ENCODE measurements at regions not wholly inside any gene's neighbourhood (a gene's known extent, or its start where the extent isn't known, plus 50 kb on each side); places are given as distances from the start of the nearest gene placed in this dataset.

DNA sequence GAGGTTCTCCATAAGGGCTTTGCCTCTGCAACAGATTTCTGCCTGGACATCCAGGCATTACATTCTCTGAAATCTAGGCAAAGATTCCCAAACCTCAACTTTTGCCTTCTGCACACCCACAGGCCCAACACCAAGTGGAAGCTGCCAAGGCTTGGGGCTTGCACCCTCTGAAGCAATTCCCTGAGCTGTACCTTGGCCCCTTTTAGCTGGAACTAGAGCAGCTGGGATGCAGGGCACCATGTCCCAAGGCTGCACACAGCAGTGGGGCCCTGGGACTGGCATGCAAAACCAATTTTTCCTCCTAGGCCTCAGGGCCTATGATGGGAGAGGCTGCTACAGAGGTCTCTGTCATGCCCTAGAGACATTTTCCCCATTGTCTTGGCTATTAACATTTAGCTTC is 943.2 kb downstream of the PCDH17 start:
- Mint-ChIP-seq H3K4me1 (ENCODE audit: low read depth in 2 of 2) (no peaks in the 10 kb centered on the region), H3K9me3 (peaks cover 27 to 30% of the 10 kb centered on the region in 2 donors), H3K27me3 (no peaks in the 10 kb centered on the region), H3K36me3 (ENCODE audit: insufficient read depth) (no peaks in the 10 kb centered on the region), H3K4me3 (no peak overlapping the region), H3K27ac (no peak overlapping the region)
- ATAC-seq (replicated peaks) (no peak), DNase-seq (no peak)

DNA sequence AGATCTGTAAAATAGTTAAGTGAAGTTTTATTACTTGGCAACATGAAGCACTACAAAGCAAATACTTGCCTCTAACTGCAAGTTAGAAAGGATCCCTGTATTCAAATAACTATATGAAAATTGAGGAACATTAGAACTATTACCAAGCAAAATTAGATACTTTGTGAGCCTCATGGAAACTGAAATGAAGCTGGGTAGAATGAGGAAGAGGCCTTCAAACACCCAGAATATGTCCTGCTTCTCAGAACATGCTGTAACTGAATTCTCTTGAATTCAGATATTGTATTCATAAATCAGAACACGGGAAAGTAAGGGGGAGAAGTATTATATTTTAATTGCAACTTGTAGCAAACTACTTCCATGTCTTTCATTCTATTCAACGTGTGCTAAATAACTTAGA is 947.9 kb downstream of the PCDH17 start:
- H3K36me3 Mint-ChIP-seq (ENCODE audit: insufficient read depth), result no peaks in the 10 kb centered on the region
- ATAC-seq (replicated peaks) (no peak), DNase-seq (no peak)
- no peak overlapping the region for H3K27ac Mint-ChIP-seq
- no peaks in the 10 kb centered on the region for H3K4me1 Mint-ChIP-seq (ENCODE audit: low read depth in 2 of 2)
- H3K9me3 Mint-ChIP-seq, result peaks cover 17 to 28% of the 10 kb centered on the region in 2 donors
- H3K27me3 Mint-ChIP-seq, result no peaks in the 10 kb centered on the region
- no peak overlapping the region for H3K4me3 Mint-ChIP-seq

DNA sequence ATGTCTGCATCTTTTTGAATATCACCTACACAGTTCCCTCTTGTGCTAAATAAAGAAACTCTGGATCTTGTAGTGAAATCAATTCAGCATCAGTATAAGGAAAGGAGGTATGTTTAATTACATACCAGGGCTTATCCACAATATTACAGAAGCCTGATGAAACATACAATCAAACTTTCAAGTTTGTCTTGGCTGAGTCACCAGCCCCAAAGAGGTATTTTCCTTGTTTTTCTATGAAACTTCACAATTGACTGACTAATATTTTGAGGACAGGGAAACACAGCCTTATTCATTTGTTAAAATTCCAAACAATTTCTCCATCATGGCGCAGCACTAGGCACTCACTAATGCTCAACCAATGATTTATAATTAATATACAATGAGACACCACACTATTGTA is 952.4 kb downstream of the PCDH17 start:
- no peaks in the 10 kb centered on the region for H3K27me3 Mint-ChIP-seq
- no peak overlapping the region for H3K27ac Mint-ChIP-seq
- H3K9me3 Mint-ChIP-seq, result peaks cover 2 to 12% of the 10 kb centered on the region in 2 donors
- H3K36me3 Mint-ChIP-seq (ENCODE audit: insufficient read depth), result no peaks in the 10 kb centered on the region
- H3K4me3 Mint-ChIP-seq, result no peak overlapping the region
- no peaks in the 10 kb centered on the region for H3K4me1 Mint-ChIP-seq (ENCODE audit: low read depth in 2 of 2)
- DNase-seq (no peak), ATAC-seq (replicated peaks) (no peak)

DNA sequence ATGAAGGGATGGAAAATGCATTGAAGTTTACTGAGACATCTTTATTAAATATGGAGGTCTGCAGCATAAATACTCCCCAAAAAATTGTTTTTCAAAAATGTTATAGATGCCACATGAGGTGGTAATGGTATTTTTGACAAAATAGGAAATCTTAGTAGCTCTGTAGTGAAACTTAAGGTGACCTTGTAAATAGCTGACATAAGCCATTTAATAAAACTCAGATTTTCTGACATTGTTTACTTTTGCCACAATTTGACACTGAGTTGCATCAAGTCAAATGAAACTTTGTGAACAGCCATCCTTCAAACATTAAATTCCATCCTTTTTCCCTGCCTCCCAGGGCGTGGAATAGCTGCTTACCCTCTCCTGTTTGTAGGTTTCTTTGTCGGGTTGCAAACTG is 953.1 kb downstream of the PCDH17 start:
- no peaks in the 10 kb centered on the region for H3K36me3 Mint-ChIP-seq (ENCODE audit: insufficient read depth)
- H3K4me1 Mint-ChIP-seq (ENCODE audit: low read depth in 2 of 2), result no peaks in the 10 kb centered on the region
- no peak overlapping the region for H3K4me3 Mint-ChIP-seq
- H3K27me3 Mint-ChIP-seq, result no peaks in the 10 kb centered on the region
- DNase-seq, result no peak
- H3K9me3 Mint-ChIP-seq, result peaks cover 0 to 15% of the 10 kb centered on the region in 2 donors
- no peak for ATAC-seq (replicated peaks)
- H3K27ac Mint-ChIP-seq, result no peak overlapping the region

DNA sequence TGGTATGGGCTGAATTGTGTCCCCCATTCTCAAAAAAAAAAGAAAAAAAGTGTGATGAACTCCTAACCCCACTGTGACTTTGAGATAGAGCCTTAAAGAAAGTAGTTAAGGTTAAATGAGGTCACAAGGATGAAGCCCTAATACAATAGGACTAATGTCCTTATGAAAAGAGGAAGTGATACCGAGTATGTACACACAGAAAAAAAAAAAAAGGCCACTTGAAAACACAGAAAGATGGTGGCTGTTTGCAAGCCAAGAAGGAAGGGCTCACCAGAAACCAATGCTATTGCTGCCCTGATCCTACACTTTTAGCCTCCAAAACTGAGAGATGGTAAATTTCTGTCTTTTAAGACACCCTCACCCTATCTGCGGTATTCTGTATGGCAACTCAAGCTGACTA is 955.6 kb downstream of the PCDH17 start:
- Mint-ChIP-seq H3K27me3 (no peaks in the 10 kb centered on the region), H3K36me3 (ENCODE audit: insufficient read depth) (no peaks in the 10 kb centered on the region), H3K4me1 (ENCODE audit: low read depth in 2 of 2) (no peaks in the 10 kb centered on the region), H3K27ac (no peak overlapping the region), H3K9me3 (peaks cover 0 to 15% of the 10 kb centered on the region in 2 donors), H3K4me3 (no peak overlapping the region)
- no peak for ATAC-seq (replicated peaks)
- no peak for DNase-seq

DNA sequence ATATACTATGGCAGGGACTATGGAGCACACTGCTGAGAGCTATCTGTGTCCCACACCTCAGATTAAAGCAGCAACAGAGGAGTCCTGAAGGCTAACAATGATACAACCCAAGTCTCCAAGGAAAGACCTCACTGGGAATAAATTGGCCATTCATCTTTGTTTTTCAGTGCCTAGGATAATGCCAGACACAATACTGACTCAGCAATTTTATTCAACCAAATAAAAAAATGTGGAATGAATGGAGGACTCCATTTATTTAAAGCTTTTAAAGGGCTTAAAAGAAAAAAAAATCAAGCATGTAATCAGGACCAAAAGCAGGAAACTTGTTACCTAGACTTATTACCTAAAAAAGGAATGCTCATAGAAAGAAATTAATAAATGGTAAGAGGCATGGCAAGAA is 960.5 kb downstream of the PCDH17 start:
- H3K36me3 Mint-ChIP-seq (ENCODE audit: insufficient read depth), result no peaks in the 10 kb centered on the region
- no peaks in the 10 kb centered on the region for H3K4me1 Mint-ChIP-seq (ENCODE audit: low read depth in 2 of 2)
- H3K27me3 Mint-ChIP-seq, result no peaks in the 10 kb centered on the region
- H3K4me3 Mint-ChIP-seq, result no peak overlapping the region
- ATAC-seq (replicated peaks) (no peak), DNase-seq (no peak)
- peaks cover 0 to 7% of the 10 kb centered on the region in 2 donors for H3K9me3 Mint-ChIP-seq
- H3K27ac Mint-ChIP-seq, result no peak overlapping the region

DNA sequence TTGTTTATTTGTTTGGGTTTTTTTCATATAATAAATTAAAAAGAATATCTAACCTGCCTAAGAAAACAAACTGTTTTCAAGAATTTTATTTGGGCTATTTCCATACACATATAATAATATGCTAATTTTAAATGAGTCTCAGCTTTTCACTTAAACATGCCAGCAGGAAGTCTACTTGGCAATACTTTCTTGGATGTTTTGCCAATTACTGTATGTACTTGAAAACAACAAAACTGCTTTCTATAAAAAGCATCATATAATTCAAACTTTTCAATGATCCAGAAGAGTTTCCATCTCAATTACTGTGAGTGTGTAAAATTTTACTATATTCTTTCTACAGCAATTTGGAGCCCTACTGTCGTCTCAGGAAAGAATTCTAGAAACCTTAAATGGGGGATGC is 961.2 kb downstream of the PCDH17 start:
- Mint-ChIP-seq H3K27ac (no peak overlapping the region), H3K27me3 (no peaks in the 10 kb centered on the region), H3K4me1 (ENCODE audit: low read depth in 2 of 2) (no peaks in the 10 kb centered on the region), H3K36me3 (ENCODE audit: insufficient read depth) (no peaks in the 10 kb centered on the region), H3K9me3 (peaks cover 0 to 7% of the 10 kb centered on the region in 2 donors), H3K4me3 (no peak overlapping the region)
- DNase-seq (no peak), ATAC-seq (replicated peaks) (no peak)

DNA sequence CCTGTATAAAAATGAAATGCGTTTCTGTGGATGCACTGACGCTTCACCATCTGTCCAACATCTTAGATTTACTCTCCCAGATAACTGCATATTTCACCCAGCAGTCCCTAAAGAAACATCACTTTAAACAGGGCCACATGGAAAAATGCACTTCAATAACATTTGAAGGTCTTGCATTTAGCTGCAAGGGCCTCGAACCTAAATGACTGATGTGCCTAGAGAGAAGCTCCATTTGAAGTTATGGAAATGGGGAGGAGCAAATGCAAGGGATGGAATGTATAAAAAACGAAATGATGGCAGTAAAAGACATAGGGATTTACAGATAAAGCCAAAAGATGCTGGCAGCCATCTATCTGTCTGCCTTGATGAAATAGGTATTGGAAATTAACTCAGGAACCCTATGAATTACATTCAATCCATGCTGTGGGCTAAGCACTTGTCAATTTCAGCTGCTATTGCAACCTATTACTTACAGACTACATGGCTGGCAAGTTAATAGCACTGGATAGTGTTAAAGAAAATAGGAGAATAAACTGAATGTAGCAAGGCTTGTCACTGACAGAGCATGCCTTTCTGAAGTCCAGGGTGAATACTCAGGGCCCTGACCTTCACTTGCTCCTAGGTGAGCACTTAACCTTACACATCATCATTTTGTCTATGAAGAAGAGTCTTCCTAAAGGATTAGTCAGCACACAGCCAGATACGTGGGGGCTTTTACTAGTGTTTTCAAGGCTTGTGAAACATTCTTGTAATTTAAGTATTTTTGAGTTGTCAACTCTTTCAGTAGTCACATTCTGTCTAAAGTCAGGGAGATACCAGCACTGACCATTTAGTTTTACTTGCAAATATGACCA is 963.4 kb downstream of the PCDH17 start:
- H3K27ac Mint-ChIP-seq, result no peak overlapping the region
- peaks cover 0 to 5% of the 10 kb centered on the region in 2 donors for H3K9me3 Mint-ChIP-seq
- no peak for DNase-seq
- no peaks in the 10 kb centered on the region for H3K36me3 Mint-ChIP-seq (ENCODE audit: insufficient read depth)
- H3K27me3 Mint-ChIP-seq, result no peaks in the 10 kb centered on the region
- no peaks in the 10 kb centered on the region for H3K4me1 Mint-ChIP-seq (ENCODE audit: low read depth in 2 of 2)
- no peak for ATAC-seq (replicated peaks)
- no peak overlapping the region for H3K4me3 Mint-ChIP-seq

DNA sequence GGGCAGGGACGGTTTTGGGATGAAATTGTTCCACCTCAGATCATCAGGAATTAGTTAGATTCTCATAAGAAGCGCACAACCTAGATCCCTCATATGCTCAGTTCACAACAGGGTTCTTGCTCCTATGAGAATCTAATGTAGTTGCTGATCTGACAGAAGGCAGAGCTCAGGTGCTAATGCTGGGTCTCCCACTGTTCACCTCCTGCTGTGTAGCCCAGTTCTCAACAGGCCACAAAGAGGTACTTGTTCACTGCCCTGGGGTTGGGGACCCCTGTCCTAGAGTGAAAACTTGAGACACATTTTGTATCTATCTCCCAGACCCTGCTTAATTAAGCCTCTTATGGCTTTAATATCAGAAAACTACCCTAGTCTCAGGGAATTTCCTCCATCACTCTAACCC is 966.0 kb downstream of the PCDH17 start:
- no peaks in the 10 kb centered on the region for H3K4me1 Mint-ChIP-seq (ENCODE audit: low read depth in 2 of 2)
- H3K9me3 Mint-ChIP-seq, result peaks cover 0 to 9% of the 10 kb centered on the region in 2 donors
- no peak overlapping the region for H3K27ac Mint-ChIP-seq
- DNase-seq, result no peak
- no peaks in the 10 kb centered on the region for H3K36me3 Mint-ChIP-seq (ENCODE audit: insufficient read depth)
- ATAC-seq (replicated peaks), result no peak
- H3K4me3 Mint-ChIP-seq, result no peak overlapping the region
- no peaks in the 10 kb centered on the region for H3K27me3 Mint-ChIP-seq

DNA sequence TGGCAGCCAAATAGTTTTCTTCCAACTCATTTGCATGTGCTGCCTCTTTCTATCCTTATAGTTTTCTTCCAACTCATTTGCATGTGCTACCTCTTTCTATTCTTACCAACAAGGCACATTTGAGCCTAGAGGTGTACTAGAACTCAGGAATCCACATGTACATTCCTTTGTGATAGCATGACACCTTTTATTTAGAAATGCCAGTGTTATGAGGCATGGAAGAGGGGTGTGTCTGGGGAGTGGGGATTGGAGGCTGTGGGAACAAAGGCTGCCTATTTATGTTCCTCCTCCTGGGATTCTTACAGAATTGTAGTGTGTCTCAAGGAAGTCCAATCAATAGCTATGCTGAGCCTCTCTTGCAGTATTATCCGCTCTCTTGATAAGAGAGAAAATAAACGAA is 966.7 kb downstream of the PCDH17 start:
- Mint-ChIP-seq H3K4me3 (no peak overlapping the region), H3K27me3 (no peaks in the 10 kb centered on the region), H3K9me3 (peaks cover 0 to 9% of the 10 kb centered on the region in 2 donors), H3K27ac (no peak overlapping the region), H3K4me1 (ENCODE audit: low read depth in 2 of 2) (no peaks in the 10 kb centered on the region), H3K36me3 (ENCODE audit: insufficient read depth) (no peaks in the 10 kb centered on the region)
- ATAC-seq (replicated peaks), result no peak
- no peak for DNase-seq

DNA sequence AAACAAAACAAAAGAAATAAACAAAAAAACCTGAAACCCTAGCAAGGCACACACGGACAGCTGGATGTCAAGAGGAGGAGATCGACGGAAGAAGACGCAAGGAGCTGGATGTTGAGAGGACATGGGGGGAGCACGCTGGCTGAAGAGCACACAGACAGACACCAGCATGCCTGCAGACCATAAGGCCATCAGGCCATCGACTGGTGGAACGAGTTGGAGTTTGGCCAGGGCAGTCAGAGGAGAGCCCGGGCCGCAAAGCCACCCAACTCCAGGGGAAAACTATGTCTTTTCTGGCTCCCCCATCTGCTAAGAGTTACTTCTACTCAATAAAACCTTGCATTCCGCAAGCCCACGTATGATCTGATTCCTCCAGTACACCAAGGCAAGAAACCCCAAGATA is 979.6 kb downstream of the PCDH17 start:
- ATAC-seq (replicated peaks), result no peak
- H3K4me3 Mint-ChIP-seq, result no peak overlapping the region

DNA sequence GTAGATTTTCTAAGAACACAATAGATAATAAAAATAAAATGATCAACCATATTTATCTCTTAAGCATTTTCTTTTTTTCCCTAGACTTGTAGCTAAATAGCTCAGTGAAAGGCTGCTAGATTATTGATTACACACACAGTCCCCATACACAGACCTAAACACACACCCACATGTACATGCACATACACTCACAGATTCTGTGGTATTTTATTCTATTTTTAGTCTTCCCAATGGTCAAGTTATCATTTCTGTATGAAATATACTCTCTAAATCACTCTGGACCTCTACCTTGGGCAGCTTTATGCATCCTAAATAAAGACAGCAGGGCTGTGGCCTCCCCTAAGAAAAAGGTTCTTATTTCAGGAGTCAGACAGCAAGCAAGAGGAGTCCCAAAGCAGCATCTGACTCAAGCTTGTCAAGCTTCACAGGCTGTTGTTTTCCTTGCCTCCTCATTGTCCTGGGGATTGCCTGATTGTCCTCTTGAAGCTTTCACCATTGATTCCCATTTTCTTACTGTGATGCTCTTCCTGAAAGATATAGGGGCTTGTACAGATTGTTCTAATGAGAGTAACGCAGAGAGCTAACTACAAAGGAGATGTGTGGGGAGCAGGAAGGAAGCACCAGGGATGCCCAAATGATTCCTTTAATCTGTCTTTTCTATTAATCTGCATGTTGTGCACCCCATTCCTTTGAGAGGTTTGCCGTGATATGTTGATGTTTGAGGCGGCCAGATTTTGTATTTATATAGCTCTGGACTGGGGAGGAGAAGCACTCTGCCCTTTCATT is 986.5 kb downstream of the PCDH17 start:
- H3K27me3 Mint-ChIP-seq, result no peaks in the 10 kb centered on the region
- H3K9me3 Mint-ChIP-seq, result peaks cover 9 to 16% of the 10 kb centered on the region in 2 donors

More for the DNA sequence above, 979.6 kb downstream of the PCDH17 start:
- H3K36me3 Mint-ChIP-seq (ENCODE audit: insufficient read depth), result no peaks in the 10 kb centered on the region
- no peak overlapping the region for H3K27ac Mint-ChIP-seq
- DNase-seq, result no peak
- H3K27me3 Mint-ChIP-seq, result no peaks in the 10 kb centered on the region
- peaks cover 14 to 53% of the 10 kb centered on the region in 2 donors for H3K9me3 Mint-ChIP-seq
- no peaks in the 10 kb centered on the region for H3K4me1 Mint-ChIP-seq (ENCODE audit: low read depth in 2 of 2)

DNA sequence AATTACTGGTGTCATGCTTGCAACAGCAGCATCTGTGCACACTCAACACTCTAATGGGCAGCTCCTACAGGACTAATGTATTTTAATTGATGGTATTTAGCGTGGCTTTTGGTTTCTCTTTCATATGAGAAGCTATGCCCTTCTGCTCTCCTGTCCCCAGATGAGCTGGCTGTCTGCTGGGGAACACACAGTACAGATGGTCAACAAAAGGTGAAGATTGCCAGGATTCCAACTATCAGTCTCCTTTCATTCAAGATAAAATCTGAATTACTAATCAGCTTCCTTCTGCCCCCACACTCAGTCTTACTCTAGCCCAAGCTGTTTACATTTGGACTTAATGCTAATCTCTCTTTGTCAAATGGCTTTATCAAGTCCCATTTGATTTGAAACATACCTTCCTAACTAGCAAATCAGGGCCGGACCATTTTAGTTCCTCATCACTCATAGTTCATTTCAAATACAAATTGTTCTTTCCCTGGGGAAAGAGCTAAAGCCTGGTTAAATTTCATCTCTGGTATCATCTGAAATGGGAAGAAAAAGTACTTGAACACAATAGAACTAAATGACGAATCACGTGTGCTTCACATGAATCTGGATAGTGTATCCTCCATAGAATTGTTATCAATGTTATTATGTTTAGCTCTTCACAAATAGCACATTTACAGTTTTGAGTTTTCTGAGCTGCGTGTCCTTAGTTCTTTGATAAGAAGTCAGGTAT is 988.0 kb downstream of the PCDH17 start:
- DNase-seq (no peak), ATAC-seq (replicated peaks) (no peak)
- Mint-ChIP-seq H3K9me3 (peaks cover 3 to 4% of the 10 kb centered on the region in 2 donors), H3K27me3 (no peaks in the 10 kb centered on the region), H3K4me3 (no peak overlapping the region), H3K27ac (no peak overlapping the region), H3K36me3 (ENCODE audit: insufficient read depth) (no peaks in the 10 kb centered on the region), H3K4me1 (ENCODE audit: low read depth in 2 of 2) (no peaks in the 10 kb centered on the region)

More for the DNA sequence above, 986.5 kb downstream of the PCDH17 start:
- Mint-ChIP-seq H3K4me1 (ENCODE audit: low read depth in 2 of 2) (no peaks in the 10 kb centered on the region), H3K4me3 (no peak overlapping the region), H3K27ac (no peak overlapping the region), H3K36me3 (ENCODE audit: insufficient read depth) (no peaks in the 10 kb centered on the region)
- DNase-seq (no peak), ATAC-seq (replicated peaks) (no peak)

Measured in effector memory CD8-positive, alpha-beta T cell (primary cell).